ENCODE measurements at regions not wholly inside any gene's neighbourhood (a gene's known extent, or its start where the extent isn't known, plus 50 kb on each side); places are given as distances from the start of the nearest gene placed in this dataset.

- H3K36me3 Mint-ChIP-seq (ENCODE audit: low read depth, unreplicated experiment) = no peaks in the 10 kb centered on the region
- H2AFZ ChIP-seq (ENCODE audit: low read depth, low read length) = no peak overlapping the region
Measured at GRCh38 chr11:122354025-122354697, 238.1 kb upstream of the BLID start.

DNA sequence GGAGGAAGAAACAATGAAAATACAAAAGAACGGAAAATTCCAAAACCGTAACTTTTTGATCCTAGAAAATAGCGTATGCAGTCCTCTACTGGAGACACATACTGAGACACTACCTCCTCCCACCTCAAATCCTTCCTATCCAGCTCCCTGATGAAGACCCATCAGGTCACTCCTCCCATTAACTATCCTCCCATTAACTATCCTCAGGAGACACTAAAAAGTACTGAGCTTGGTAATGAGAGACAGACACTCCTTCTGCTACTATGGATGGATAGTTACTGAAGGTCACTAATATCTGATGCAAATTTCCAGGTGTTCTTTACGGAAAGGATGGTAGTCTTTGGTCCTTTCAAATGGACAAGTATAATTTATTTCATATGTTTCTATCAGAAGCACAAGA, 237.5 kb upstream of the BLID start:
- no peaks in the 10 kb centered on the region for H3K9me3 ChIP-seq (ENCODE audit: insufficient read depth, low read depth, low read length)
- H3K27ac ChIP-seq (ENCODE audit: low read depth, low read length) = no peak overlapping the region
- Mint-ChIP-seq H3K4me3 (ENCODE audit: unreplicated experiment) (no peak overlapping the region), H3K36me3 (ENCODE audit: low read depth, unreplicated experiment) (no peaks in the 10 kb centered on the region), H3K27me3 (ENCODE audit: low read depth, unreplicated experiment) (peaks cover 13% of the 10 kb centered on the region), H3K27ac (ENCODE audit: unreplicated experiment) (no peak overlapping the region), H3K9me3 (ENCODE audit: unreplicated experiment) (peaks cover 3% of the 10 kb centered on the region), H3K4me1 (ENCODE audit: low read depth, unreplicated experiment) (no peaks in the 10 kb centered on the region)
- FAIRE-seq = peak; percentile 9
- no peaks in the 10 kb centered on the region for H3K4me1 ChIP-seq (ENCODE audit: insufficient read depth, low read length)
- TF ChIP-seq, protein P1, sequence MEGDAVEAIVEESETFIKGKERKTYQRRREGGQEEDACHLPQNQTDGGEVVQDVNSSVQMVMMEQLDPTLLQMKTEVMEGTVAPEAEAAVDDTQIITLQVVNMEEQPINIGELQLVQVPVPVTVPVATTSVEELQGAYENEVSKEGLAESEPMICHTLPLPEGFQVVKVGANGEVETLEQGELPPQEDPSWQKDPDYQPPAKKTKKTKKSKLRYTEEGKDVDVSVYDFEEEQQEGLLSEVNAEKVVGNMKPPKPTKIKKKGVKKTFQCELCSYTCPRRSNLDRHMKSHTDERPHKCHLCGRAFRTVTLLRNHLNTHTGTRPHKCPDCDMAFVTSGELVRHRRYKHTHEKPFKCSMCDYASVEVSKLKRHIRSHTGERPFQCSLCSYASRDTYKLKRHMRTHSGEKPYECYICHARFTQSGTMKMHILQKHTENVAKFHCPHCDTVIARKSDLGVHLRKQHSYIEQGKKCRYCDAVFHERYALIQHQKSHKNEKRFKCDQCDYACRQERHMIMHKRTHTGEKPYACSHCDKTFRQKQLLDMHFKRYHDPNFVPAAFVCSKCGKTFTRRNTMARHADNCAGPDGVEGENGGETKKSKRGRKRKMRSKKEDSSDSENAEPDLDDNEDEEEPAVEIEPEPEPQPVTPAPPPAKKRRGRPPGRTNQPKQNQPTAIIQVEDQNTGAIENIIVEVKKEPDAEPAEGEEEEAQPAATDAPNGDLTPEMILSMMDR (IDR thresholded peaks at IDR 0.05; ENCODE audit: insufficient read depth, low read depth, low read length) = no peak
- TF ChIP-seq EZH2 (IDR thresholded peaks at IDR 0.05; ENCODE audit: insufficient read depth, low read length) = no peak
- no peak for DNase-seq (ENCODE audit: low read depth)
- H3K9ac ChIP-seq (ENCODE audit: low read length) = no peak overlapping the region
- H3K4me2 ChIP-seq (ENCODE audit: low read length) = no peak overlapping the region
- H3K79me2 ChIP-seq (ENCODE audit: insufficient read depth, low read length) = no peaks in the 10 kb centered on the region
- no peak overlapping the region for H3K4me3 ChIP-seq (ENCODE audit: insufficient read depth, low read depth, low read length)
- H4K20me1 ChIP-seq (ENCODE audit: insufficient read depth, low read length) = no peaks in the 10 kb centered on the region
- no peaks in the 10 kb centered on the region for H3K36me3 ChIP-seq (ENCODE audit: insufficient read depth, low read length)
- no peaks in the 10 kb centered on the region for H3K27me3 ChIP-seq (ENCODE audit: insufficient read depth, low read length)
- no peak overlapping the region for H2AFZ ChIP-seq (ENCODE audit: low read depth, low read length)

More at GRCh38 chr11:122354025-122354697, 238.1 kb upstream of the BLID start:
- Mint-ChIP-seq H3K9me3 (ENCODE audit: unreplicated experiment) (peaks cover 3% of the 10 kb centered on the region), H3K27ac (ENCODE audit: unreplicated experiment) (no peak overlapping the region), H3K4me3 (ENCODE audit: unreplicated experiment) (no peak overlapping the region), H3K27me3 (ENCODE audit: low read depth, unreplicated experiment) (peaks cover 10% of the 10 kb centered on the region), H3K4me1 (ENCODE audit: low read depth, unreplicated experiment) (no peaks in the 10 kb centered on the region)
- Histone ChIP-seq H3K27me3 (ENCODE audit: insufficient read depth, low read length) (no peaks in the 10 kb centered on the region), H3K9ac (ENCODE audit: low read length) (no peak overlapping the region), H3K36me3 (ENCODE audit: insufficient read depth, low read length) (no peaks in the 10 kb centered on the region), H3K4me2 (ENCODE audit: low read length) (no peak overlapping the region), H3K9me3 (ENCODE audit: insufficient read depth, low read depth, low read length) (no peaks in the 10 kb centered on the region), H3K4me1 (ENCODE audit: insufficient read depth, low read length) (no peaks in the 10 kb centered on the region), H3K4me3 (ENCODE audit: insufficient read depth, low read depth, low read length) (no peak overlapping the region), H3K27ac (ENCODE audit: low read depth, low read length) (no peak overlapping the region), H4K20me1 (ENCODE audit: insufficient read depth, low read length) (no peaks in the 10 kb centered on the region), H3K79me2 (ENCODE audit: insufficient read depth, low read length) (no peaks in the 10 kb centered on the region)
- DNase-seq (ENCODE audit: low read depth) (peak; percentile 66), FAIRE-seq (no peak)
- TF ChIP-seq EZH2 (IDR thresholded peaks at IDR 0.05; ENCODE audit: insufficient read depth, low read length) = no peak
- TF ChIP-seq, protein P1 (IDR thresholded peaks at IDR 0.05; ENCODE audit: insufficient read depth, low read depth, low read length) = no peak

DNA sequence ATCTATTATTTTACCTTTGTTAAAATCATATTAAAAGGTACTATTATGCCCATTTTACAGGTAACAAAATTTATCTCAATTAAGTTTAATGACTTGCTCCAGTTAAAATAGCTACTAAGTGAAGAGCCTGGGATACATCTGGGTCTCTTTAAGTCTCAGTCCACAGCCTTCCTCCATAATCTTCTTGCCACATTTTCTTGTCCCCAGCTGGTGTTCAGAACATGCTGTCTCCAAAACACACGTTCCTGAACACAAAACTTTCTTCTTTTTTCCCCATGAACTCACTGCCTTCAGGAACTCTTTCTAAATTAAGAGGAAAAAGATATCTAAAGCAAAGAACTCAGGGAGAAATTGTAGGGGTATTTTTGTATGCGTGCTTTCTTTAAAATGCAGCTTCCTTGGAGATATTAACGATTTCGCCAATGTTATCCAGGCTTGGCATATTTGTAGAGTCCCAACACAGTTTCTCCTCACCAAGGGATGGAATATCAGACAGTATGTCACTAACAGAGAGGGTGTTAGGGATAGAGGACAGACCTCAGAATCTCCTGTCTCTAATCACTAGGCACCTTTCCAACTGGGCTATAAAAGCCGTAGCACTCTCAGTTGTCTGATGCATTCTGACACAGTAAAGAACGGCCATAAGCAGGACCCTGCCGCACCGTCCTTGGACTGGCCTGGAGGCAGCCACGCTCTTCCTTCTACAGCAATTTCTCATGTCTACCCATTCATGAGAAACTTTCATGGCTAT, 232.8 kb upstream of the BLID start:
- Histone ChIP-seq H3K79me2 (ENCODE audit: insufficient read depth, low read length) (no peaks in the 10 kb centered on the region), H3K27me3 (ENCODE audit: insufficient read depth, low read length) (no peaks in the 10 kb centered on the region), H2AFZ (ENCODE audit: low read depth, low read length) (no peak overlapping the region), H3K27ac (ENCODE audit: low read depth, low read length) (no peak overlapping the region), H3K9me3 (ENCODE audit: insufficient read depth, low read depth, low read length) (no peaks in the 10 kb centered on the region), H3K4me3 (ENCODE audit: insufficient read depth, low read depth, low read length) (no peak overlapping the region), H3K4me2 (ENCODE audit: low read length) (no peak overlapping the region), H3K9ac (ENCODE audit: low read length) (no peak overlapping the region), H3K36me3 (ENCODE audit: insufficient read depth, low read length) (no peaks in the 10 kb centered on the region), H3K4me1 (ENCODE audit: insufficient read depth, low read length) (peaks cover 3% of the 10 kb centered on the region), H4K20me1 (ENCODE audit: insufficient read depth, low read length) (no peaks in the 10 kb centered on the region)
- FAIRE-seq (no peak), DNase-seq (ENCODE audit: low read depth) (no peak)
- H3K4me1 Mint-ChIP-seq (ENCODE audit: low read depth, unreplicated experiment) = peaks cover 4% of the 10 kb centered on the region
- H3K4me3 Mint-ChIP-seq (ENCODE audit: unreplicated experiment) = no peak overlapping the region
- no peaks in the 10 kb centered on the region for H3K36me3 Mint-ChIP-seq (ENCODE audit: low read depth, unreplicated experiment)
- peaks cover 3% of the 10 kb centered on the region for H3K9me3 Mint-ChIP-seq (ENCODE audit: unreplicated experiment)
- no peak for TF ChIP-seq EZH2 (IDR thresholded peaks at IDR 0.05; ENCODE audit: insufficient read depth, low read length)
- TF ChIP-seq, protein P1 (IDR thresholded peaks at IDR 0.05; ENCODE audit: insufficient read depth, low read depth, low read length) = no peak
- H3K27ac Mint-ChIP-seq (ENCODE audit: unreplicated experiment) = no peak overlapping the region
- peaks cover 14% of the 10 kb centered on the region for H3K27me3 Mint-ChIP-seq (ENCODE audit: low read depth, unreplicated experiment)

Measured in astrocyte (in vitro differentiated cells and primary cell).